RWPE2 (cell line): ENCODE measurements at regions not wholly inside any gene's neighbourhood (a gene's known extent, or its start where the extent isn't known, plus 50 kb on each side); places are given as distances from the start of the nearest gene placed in this dataset.

Experiments used
- ATAC-seq: fragments of 200-7000 bp; cut with Tn5 transposase; 3 replicates; pipeline ENCODE4 v1.9.1; 2021; ENCODE audit warnings: low read depth
- DNase-seq: peaks from one replicate; pipeline ENCODE4 v3.0.0-alpha.2; 2020; ENCODE audit warnings: low spot score
- H3K27ac ChIP-seq: fragments of 450-650 bp; 2 replicates; pipeline ENCODE4 v1.5.1; 2017; ENCODE audit warnings: mild to moderate bottlenecking; ENCODE audit not compliant: poor library complexity, severe bottlenecking
- H3K27me3 ChIP-seq: fragments of 250-450 bp; sonication (Bioruptor Pico); 2 replicates; pipeline ENCODE4 v1.5.1; 2021; ENCODE audit warnings: mild to moderate bottlenecking, moderate library complexity; ENCODE audit not compliant: insufficient read depth, poor library complexity, severe bottlenecking
- H3K36me3 ChIP-seq: fragments of 250-450 bp; sonication (Bioruptor Pico); 2 replicates; pipeline ENCODE4 v1.5.1; 2020; ENCODE audit warnings: low read depth, mild to moderate bottlenecking, moderate library complexity
- H3K4me1 ChIP-seq: fragments of 250-450 bp; sonication (Bioruptor Pico); 2 replicates; pipeline ENCODE4 v1.5.1; 2021; ENCODE audit warnings: mild to moderate bottlenecking, moderate library complexity; ENCODE audit not compliant: insufficient read depth, poor library complexity, severe bottlenecking
- H3K4me3 ChIP-seq: fragments of 250-450 bp; sonication (Bioruptor Pico); 2 replicates; pipeline ENCODE4 v1.5.1; 2021; ENCODE audit warnings: mild to moderate bottlenecking, moderate library complexity; ENCODE audit not compliant: severe bottlenecking
- H3K9me3 ChIP-seq: fragments of 250-450 bp; sonication (Bioruptor Pico); 2 replicates; pipeline ENCODE4 v1.5.1; 2021; ENCODE audit warnings: mild to moderate bottlenecking, moderate library complexity; ENCODE audit not compliant: severe bottlenecking
- CTCF ChIP-seq: fragments of 450-650 bp; IDR thresholded peaks from one replicate; pipeline ENCODE4 v1.5.1; 2017; ENCODE audit warnings: mild to moderate bottlenecking, moderate library complexity; ENCODE audit not compliant: poor library complexity, severe bottlenecking

- H3K27me3 ChIP-seq = no peaks in the 10 kb centered on the region
- H3K9me3 ChIP-seq = no peaks in the 10 kb centered on the region
- no peak overlapping the region for H3K27ac ChIP-seq
- no peak for DNase-seq
- ATAC-seq = no peak
- no peak overlapping the region for H3K4me3 ChIP-seq
- TF ChIP-seq CTCF = no peak
- no peaks in the 10 kb centered on the region for H3K36me3 ChIP-seq
- H3K4me1 ChIP-seq = no peaks in the 10 kb centered on the region
These were observed 355.7 kb downstream of the MID1IP1 start for GRCh38 chrX:39157006-39157405.

- no peak for TF ChIP-seq CTCF
- no peak for DNase-seq
- no peak overlapping the region for H3K4me3 ChIP-seq
- H3K4me1 ChIP-seq = no peaks in the 10 kb centered on the region
- no peaks in the 10 kb centered on the region for H3K36me3 ChIP-seq
- no peaks in the 10 kb centered on the region for H3K27me3 ChIP-seq
- ATAC-seq = no peak
- no peaks in the 10 kb centered on the region for H3K9me3 ChIP-seq
- H3K27ac ChIP-seq = no peak overlapping the region
These were observed 356.5 kb downstream of the MID1IP1 start for GRCh38 chrX:39157796-39158195.

GRCh38 chrX:39158801-39159657, 357.8 kb downstream of the MID1IP1 start:
- Histone ChIP-seq H3K4me3 (no peak overlapping the region), H3K27ac (no peak overlapping the region), H3K36me3 (no peaks in the 10 kb centered on the region), H3K27me3 (no peaks in the 10 kb centered on the region), H3K9me3 (no peaks in the 10 kb centered on the region), H3K4me1 (no peaks in the 10 kb centered on the region)
- ATAC-seq (no peak), DNase-seq (no peak)
- no peak for TF ChIP-seq CTCF

GRCh38 chrX:39159921-39160507, 358.8 kb downstream of the MID1IP1 start:
- no peaks in the 10 kb centered on the region for H3K36me3 ChIP-seq
- no peak overlapping the region for H3K4me3 ChIP-seq
- no peak overlapping the region for H3K27ac ChIP-seq
- DNase-seq = no peak
- no peak for ATAC-seq
- no peaks in the 10 kb centered on the region for H3K9me3 ChIP-seq
- TF ChIP-seq CTCF = no peak
- no peaks in the 10 kb centered on the region for H3K4me1 ChIP-seq
- no peaks in the 10 kb centered on the region for H3K27me3 ChIP-seq
